ENCODE measurements at regions not wholly inside any gene's neighbourhood (a gene's known extent, or its start where the extent isn't known, plus 50 kb on each side); places are given as distances from the start of the nearest gene placed in this dataset.
"Not testable (repeated sequence)": the region's sequence is repeated elsewhere in the genome, so short reads cannot be mapped to it uniquely, and the experiment has no call there.

DNA sequence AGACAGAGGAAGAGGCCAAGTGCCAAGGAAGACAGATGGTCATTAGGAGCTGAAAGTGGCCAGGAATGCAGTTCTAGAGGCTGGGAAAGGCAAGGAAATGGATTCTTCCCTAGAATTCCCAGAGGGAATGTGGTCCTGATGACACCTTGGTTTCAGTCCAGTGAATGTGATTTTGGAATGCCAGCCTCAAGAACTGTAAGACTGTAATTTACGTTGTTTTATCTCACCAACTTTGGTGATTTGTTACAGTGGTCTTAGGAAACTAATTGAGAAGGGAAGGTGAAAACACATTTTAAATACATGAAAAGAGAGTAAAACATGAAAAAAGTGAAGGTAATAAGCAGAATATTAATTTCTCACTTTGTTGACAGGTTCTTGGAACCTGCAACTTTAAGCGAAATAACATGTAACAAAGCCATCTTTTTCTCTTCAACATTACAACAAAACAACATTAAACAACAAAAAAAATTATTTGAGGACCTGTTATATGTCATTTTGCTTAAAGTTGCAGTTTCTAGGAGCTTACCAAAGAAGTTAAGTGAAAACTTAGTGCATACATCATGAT, 370.2 kb downstream of the METTL4 start:
- no peak for DNase-seq

DNA sequence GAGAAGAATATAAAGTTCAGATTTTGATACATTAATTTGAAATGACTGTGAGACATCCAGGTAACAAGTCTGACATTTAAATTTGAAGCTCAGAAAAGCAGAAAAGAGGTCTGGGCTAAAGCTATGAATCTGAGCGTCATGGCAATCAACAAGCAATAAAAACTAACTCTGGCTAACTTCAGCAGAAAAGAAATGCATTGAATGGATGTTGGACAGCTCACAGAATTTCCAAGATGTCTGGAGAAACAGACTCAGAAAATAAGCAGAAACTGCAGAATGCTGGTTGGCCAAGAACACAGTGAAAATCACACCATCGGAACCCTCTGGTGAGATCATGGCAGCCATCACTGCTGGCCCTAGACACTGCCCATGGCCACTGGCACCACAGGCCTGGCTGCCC, 366.6 kb downstream of the METTL4 start:
- DNase-seq: no peak

DNA sequence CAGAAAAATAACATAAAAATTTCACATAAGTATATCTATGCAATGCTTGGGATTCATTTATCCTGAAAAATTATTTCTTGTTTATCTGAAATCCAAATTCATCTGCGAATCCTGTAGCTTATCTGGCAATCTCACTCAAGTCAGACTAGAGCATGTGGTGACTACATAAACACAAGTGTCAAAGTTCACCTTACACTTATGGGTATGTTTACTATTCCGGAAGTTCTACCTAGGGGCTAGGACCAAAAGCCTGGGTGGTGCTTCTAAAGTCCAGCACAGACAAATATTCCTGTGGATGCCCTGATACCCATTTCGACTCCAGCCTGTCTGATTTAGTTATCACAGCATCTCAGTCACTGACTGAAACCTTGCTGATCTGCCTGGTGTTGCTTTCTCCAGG, 364.0 kb downstream of the METTL4 start:
- no peak for DNase-seq

DNA sequence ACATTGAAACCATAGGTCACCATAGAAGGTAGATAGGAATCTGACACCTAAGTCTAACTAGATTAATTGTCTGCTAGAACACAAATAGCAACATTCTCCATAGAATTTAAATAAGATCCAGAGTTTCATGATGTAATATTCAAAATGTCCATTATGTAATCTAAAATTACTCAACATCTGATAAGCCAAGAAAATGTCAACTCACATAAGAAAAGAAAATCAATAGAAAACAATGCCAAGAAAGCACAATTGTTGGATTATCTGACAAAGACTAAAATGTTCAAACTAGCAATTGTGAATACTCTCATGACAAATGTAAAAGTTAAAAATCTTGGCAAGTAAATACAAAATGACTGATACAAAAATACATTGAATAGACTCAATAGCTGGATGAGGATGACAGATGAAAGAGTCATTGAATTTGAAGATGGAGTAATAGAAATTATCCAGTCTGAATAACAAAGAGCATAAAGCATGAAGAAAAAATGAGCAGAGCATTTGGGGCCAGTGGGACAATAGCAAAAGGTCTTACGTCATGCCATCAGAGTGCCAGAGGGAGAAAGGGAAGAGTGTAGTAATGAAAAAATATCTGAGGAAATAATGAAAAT, 358.6 kb downstream of the METTL4 start:
- no peak for DNase-seq

DNA sequence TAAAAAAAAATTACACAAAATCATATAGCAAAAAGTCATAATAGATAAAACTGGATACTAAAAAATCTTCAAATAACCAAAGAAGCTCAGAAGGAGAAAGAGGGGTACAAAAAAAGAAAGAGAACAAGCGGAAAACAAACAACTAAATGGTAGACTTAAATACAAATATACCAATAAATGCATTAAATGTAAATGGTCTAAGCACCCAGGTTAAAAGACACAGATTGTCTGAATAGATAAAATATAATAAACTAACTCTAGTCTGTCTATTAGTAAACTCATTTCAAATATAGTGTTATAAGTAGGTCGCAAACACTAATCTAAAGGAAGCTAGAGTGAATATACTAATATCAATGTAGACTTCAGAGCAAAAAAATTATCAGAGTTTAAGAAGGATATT, 357.4 kb downstream of the METTL4 start:
- DNase-seq: no peak

DNA sequence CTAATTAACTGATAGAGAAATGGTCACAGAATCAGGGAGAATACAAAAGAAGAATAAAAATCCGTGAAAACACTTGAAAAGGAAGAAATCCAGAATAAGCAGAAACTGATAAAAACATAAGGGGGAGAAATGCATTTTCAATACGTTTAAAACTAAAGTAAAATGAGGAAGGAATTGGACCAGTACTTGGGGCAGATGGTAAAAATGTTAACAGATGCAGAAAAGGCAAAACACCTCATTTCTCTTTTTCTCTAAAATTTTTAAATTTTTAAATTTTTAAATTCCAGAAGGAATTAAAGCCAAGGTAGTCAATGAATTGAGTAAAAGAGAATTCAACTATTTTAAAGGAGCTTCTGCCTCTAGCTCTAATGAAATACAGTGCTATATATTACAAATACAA, 353.9 kb downstream of the METTL4 start:
- DNase-seq: no peak

DNA sequence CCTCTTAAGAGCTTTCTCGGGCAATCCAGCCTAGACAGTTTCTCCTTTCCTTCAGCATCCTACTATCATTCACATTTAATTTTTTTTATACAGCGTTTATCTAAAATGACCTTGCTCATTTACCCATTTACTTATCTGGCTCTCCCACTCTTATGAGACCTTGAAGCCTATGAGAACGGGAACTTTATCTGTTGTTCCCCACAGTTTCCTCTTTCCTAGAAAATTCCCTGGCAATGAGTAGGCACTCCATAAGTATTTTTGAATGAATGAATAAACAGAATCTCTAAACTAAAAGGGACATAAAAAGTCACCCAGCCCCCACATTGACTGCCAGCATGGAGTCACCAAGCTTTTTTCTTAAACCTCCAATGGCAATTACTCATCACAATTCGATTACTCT, 353.2 kb downstream of the METTL4 start:
- no peak for DNase-seq

DNA sequence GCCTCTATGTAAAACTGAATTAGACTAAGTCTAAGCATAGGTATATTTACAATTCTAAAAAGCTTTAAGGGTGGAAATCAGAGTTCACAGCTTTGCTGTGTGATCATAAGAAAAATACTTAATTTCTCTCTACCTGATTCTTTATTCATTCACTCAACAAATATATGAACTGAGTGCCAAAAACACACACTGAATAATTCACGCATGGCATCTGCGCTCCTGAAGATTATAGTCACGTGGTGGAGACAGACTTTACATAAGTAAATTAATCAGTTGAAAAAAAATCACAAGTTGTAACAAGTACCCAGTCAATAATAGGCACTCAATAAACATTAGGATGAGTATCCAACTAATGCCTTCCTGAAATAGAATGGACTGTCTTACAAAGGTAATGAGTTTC, 351.6 kb downstream of the METTL4 start:
- no peak for DNase-seq

DNA sequence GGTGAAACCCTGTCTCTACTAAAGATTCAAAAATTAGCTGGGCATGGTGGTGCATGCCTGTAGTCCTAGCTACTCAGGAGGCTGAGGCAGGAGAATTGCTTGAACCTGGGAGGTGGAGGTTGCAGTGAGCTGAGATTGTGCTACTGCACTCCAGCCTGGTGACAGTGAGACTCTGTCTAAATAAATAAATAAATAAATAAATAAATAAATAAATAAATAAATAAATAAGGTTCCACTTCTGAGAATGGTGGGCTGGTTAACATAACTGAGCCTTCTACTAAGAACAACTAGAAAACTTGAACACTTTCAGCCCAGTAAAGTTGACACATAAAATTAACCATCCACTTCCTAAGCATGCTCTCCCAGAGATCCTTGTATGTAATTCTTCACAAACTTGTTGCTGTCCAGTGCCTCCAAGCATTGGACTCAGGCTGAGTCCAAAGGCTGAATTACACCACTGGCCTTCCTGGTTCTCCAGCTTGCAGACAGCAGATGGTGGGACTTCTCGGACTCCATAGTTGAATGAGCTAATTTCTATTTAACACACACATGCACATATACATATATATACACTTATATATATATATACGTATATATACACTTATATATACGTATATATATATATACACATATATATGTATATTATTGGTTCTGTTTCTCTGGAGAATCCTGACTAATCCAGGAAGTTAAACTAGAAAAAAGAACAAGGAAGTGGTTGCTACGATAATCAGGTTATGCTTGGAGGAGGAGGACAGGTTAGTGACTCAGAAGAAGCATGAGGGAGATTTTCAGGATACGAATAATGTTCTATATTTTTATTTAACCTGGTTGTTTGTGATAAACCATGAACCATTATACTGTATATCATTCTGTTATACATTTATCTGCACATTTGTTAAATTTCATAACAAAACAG, 348.8 kb downstream of the METTL4 start:
- DNase-seq: no peak

DNA sequence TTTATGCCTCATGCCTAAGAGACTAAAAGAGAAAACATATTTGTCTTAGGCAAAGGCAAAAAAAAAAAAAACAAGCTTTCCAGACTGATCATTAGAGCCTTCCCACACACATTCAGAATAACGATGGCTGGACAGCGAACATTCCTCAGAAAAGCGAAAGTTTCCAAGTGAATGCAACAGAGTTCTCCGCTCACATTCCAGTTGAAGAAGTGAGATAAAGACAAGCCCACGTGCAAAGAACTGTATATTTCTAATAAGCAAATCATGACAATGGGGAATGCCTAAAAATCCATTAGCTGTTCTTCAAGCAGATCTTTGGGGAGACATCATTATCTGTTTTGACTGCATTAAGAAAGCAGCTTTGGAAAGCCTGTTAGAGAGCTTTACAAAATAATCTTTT, 347.9 kb downstream of the METTL4 start:
- DNase-seq: peak; percentile 43

DNA sequence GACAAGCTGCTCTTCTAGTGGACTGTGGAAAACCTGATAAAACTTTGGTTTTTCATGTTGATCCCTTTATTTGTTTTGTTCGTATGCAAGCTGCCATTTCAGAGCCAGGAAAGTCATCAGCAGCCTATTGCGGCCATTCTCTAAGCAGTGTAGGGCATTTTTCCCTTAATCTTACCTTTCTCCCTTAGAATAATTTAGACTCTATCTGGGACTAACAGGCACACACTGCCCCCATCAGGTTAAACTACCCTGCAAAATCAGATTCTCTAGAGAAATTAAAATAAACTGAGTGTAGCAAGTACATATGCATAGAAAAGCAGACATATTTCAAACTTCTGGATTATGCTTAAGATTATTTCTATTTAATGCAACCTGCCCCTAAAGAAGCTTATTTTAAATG, 347.5 kb downstream of the METTL4 start:
- DNase-seq: no peak

DNA sequence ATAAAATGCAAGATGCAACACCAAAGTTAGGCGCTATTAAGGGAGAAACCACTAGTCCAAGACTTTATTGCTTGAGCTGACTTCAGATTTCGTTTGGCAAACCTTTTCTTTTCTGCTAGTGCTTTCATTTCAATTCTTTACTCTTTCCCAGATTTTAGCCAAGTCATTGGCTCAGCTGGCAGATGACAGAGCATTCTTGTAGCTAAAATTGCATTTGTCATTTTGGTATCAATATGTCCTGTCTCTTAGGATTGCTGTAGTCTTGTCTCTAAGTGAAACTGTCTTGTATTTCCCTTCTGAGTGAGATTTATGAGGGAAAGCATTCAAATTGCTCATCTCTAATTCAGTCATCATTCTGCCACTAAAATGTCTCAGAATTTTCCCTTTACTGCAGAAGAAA, 335.1 kb downstream of the METTL4 start:
- no peak for DNase-seq

DNA sequence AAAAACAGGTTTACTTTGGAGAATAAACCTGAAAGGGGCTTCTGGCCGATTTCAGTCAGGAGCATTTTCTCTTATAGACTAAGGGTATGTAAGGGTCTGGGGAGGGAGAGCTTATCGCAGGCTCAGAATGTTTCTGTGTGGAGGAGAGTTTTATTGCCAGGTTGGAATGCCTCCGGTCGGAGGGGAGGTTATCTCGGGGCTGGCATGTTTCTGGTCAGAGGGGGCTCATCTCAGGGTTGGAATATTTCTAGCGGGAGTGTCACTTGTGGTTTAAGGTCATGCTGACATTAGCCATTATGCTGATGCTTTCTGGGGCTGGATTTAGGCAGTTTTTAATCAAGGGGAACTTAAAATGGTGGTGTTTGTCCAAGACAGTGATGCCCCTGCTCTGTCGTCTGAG, 333.6 kb downstream of the METTL4 start:
- no peak for DNase-seq

DNA sequence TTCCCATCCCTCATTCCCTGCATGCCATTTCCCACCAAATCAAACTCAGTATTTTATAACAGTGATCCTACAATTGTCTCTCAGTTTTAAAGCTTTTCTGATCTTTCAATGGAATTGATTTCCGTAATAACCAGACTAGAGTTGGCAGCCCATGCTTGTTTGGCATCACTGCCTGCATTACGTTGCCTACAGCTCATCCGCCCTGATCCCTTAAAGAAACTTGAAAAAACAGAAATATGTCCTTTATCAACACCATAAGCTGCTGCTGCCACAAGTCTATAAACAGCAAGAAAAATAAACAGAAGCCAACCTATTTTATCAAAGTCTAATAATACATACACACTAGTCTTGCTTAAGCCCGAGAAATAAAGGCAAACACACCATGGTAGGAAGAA, 331.0 kb downstream of the METTL4 start:
- DNase-seq: no peak

DNA sequence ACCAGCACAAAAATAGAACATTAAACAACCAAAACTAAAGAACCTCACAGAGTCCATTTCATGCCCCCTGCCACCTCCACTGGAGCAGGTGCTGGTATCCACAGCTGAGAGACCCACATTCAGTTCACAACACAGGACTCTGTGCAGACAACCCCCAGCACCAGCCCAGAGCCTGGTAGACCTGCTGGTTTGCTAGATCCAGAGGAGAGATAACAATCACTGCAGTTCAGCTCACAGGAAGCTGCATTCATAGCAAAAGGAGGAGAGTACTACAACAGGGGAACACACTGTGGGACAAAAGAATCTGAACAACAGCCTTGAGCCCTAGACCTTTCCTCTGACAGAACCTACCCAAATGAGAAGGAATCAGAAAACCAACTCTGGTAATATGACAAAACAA, 326.7 kb downstream of the METTL4 start:
- DNase-seq: no peak

DNA sequence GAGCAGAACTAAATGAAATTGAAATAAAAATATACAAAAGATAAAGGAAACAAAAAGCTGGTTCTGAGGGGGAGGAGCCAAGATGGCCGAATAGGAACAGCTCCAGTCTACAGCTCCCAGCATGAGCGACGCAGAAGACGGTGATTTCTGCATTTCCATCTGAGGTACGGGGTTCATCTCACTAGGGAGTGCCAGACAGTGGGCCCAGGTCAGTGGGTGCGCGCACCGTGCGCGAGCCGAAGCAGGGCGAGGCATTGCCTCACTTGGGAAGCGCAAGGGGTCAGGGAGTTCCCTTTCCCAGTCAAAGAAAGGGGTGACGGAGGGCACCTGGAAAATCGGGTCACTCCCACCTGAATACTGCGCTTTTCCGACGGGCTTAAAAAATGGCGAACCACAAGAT, 324.2 kb downstream of the METTL4 start:
- DNase-seq: not testable (repeated sequence)

DNA sequence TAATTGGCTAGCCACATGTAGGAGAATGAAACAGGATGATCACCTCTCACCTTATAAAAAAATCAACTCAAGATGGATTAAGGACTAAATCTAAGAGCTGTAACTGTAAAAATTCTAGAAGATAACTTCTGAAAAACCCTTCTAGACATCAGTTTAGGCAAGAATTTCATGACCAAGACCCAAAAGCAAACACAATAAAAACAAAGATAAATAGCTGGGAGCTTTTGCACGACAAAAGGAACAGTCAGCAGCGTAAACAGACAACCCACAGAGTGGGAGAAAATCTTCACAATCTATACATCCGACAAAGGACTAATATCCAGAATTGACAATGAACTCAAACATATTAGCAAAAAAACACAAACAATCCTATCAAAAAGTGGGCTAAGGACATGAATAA, 316.3 kb downstream of the METTL4 start:
- no peak for DNase-seq

DNA sequence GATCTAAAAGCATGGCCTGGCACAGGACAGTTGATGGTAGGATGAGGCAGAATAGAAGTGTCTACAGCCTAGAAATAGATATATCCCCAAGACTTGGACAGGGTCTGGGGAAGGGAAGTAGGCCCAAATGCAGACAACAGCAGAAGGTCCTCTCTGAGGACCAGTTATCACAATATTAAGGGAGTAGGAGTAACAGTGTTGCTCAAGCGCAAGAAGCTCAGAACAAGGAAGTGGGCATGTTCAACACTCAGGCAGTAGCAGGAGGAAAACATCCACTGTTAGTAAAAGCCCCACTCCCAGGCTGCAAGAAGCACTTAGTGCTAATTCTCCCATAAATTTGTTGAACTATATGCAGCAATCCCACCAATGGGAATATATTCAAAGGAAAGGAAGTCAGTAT, 314.7 kb downstream of the METTL4 start:
- DNase-seq: no peak

DNA sequence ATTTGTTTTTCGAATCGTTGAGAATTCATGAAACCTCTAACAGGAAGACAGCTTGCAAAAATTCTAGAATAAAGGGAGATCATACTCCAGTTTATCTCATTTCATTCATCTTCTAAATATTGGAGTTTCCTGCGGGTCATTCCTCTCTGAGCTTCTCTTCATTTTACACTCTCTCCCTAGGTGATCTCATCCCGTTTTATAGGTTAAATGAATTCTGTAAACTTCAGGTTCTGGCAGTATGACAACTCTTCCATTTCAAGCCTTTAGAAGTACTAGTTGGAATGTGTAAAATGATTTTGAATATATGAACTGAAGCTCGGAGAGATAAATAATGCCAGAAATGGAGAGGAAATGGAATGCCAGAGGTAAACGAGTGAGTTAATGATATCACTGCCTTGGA, 312.4 kb downstream of the METTL4 start:
- DNase-seq: no peak

DNA sequence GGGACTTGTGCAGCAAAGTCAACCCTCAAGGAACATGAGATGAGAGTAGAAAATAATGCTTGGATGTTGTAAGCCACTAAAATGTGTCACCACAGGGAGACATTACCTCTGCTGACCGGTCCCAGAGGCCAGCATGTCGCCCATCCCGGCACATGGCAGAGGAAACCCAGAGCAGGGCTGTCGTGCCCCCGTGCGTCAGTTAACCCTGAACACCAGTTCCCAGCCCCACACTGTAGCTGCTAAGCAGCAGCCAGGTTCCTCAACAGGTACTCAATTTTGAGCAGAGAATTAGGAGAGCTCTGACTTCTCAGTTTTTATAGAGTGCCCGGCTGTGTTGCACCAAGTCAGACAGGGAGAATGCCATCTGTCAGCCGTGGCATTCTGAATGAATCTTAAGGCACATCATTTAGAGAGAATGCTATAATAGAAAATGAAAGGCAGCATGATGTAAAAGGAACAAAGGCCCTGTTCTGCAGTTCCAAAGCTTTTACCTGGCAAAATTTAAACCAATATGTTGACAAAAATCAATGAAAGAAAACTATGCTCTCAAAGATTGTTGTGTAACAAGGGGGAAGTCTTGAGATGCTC, 307.9 kb downstream of the METTL4 start:
- no peak for DNase-seq

DNA sequence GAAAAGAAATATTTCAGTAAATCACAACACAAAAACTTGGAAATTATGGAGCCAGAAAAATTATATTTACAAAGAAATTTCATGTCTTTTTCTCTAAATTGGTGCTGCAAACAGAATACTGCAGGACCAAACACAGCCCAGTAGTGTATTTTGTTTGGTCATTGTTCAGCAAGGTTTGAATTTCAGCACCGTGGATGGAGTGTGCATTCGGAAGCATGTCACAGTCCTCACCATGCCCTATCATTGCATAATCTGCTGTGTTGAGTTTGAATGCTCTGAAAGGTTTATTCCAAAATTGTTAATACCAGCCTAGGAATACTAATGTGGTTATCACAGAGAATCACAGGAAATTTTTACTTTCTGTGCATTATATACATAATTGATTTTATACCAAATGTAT, 296.7 kb downstream of the METTL4 start:
- DNase-seq: no peak

DNA sequence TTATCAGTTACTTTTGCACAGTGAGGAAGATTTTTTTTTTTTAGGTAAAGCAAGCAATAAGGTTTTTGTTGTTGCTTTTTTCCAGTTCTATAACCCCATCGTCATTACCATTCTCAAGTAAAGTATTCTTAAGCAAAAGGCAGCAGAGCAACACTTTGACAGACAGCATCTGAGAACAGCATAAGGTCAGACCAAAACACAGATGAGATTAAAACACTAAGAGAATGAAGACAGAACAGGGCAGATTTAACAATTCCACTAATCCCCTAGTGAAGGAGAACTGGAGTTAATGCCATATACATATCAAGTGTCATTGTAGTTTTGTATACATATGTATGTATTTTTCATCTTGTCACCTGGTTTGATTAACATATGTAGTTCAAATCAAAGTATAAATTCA, 290.2 kb downstream of the METTL4 start:
- no peak for DNase-seq

DNA sequence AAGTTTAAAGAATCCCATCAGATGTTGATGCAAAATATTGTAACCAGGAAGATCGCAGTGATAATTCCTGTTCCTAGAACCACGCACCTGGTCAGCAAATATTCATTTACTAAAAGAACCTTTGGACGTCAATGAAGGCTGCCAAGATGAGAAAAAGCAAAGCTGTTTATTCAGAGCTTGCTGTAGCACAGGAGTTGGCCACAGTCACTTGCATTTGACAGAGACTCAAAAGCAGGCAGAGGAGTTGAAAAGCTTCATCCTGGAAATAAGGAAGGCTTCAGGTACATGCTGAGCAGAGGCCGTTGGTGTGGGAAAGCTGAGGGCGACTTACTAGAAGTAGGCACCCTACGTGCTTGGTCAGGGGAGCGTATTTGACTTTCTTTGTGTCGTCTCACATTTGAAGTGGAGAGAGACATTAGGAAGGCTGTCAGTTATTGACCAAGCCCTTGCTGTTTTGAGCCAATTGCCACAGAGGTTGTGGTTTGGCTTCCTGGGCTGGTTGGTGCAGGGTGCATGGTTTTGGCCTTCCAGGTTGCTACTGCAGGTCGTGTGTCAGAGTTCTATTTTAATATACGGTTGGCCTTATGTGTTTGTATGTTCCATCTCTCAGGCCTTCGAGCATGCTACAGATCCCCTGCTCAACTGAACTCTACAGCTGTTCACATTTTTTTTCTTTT, 289.6 kb downstream of the METTL4 start:
- no peak for DNase-seq

Data from retina (tissue), 1 donor.